GM19238 (cell line): ENCODE measurements at regions not wholly inside any gene's neighbourhood (a gene's known extent, or its start where the extent isn't known, plus 50 kb on each side); places are given as distances from the start of the nearest gene placed in this dataset.

Source experiments
- DNase-seq: peaks from one replicate; pipeline ENCODE4 v3.0.0; 2011; ENCODE audit warnings: low spot score; ENCODE audit not compliant: insufficient read length

DNA sequence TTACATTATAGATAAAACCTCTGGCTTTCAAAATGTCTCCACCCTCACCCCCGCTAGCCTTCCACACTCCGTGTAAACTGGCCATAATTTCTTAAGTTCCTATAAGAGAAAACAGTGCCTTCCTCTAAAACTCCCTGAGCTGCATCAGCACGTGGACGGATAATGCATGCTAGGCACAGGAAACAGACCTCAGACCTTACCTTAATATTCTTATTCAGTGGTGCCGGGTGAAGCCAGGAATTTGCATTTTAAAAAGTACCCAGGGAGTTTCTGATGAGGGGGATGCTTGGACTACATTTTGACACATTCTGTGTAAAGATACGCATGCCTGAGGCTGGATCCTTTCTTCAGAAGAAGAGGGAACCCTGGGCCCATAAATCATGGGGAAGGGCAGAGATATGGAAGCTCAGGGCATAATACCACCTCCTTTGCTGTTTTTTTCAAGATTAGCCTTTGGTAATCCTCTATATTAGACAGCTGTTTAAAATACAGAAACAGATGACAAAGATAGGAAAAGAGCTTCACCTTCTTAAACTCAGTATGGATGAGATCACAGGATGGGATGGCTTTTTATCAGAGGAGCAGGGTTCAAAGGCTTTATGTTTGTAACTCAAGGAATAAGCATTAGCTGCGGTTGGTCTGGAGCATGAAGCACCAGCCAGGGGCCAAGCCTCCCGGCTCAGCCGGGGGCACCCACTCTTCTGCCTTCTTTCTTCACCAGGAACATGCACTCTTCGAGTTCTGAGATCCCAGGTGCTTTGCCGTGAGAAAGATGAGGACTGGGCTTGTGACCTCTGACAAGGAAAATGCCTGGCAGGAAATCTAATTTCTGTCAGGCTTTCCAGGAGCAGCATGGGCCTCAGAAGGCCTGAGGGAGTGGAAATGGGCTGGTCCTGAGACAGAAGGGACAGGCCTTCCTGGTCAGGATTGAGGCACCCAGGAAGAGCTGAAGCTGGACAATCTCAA, 218.1 kb upstream of the SOX4 start:
- DNase-seq = no peak

DNA sequence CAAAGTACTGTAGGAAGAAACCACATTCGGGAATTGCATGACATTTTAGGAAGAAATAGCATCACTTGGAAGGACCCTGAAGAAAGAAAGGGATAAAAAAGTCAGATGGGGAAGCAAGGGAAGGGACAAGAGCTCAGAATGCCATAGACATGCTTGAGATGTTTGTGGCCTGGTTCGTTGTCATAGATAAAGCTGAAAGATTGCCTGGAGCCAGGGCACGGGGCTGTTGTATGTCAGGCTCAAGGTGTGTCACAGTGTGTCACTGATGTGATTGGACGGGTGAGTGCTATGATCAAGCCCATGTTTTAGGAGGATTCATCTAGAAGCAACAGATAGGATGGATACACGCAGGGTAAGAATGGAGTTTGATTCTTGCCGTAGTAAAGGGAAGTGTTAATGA, 216.2 kb upstream of the SOX4 start:
- DNase-seq = no peak

DNA sequence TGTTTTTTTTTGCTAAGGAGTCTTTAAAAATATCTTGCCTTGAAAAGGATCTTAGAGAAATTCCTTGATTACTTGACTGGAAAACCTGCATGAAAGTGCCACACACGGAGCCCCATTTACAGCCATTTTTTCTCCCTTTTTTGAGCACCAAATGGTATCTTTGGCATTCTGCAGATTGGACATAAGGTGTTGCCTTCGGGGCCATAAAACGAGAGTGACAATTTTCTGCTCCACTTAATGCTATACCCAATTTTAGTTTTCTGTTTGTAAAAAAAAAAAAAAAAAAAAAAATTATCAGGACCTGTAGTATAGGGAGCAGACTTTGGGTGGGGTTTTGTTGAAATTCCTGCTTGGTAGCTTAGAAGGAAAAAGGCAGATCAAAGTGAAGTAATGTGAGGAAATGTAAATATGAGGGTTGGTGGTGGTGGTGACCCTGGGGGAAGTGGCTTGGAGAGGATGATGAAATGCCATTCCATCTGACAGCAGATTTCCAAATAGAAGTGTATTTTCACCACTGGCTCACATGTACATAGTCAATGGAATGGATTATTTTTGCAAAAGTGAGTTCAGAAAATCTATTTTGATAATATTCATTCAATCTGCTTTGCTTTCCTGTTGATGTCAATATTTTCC, 212.1 kb upstream of the SOX4 start:
- no peak for DNase-seq

DNA sequence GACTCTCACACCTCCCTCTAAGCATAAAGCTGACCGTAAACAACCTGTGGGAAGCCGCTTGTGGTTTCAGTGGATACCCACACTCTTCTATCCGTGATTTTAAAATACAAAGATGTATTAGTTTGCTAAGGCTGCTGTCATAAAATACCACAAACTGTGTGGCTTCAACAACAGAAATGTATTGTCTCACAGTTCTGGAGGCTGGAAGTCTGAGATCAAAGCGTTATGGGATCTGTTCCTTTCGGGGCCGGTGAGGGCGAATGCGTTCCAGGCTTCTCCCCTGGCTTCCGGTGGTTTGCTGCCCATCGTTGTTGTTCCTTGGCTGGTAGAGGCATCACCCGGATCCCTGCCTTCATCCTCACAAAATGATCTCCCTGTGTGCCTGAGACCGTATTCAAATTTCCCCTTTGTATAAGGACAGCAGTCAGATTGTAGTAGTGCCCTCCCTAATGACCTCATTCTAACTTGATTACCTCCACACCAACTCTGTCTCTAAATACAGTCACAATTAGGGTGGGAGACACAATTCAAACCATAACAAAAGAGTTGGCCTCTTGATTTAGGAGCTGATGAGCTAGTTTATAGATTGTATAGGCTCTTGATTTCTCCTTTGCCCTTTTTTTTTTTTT, 210.6 kb upstream of the SOX4 start:
- DNase-seq = no peak

DNA sequence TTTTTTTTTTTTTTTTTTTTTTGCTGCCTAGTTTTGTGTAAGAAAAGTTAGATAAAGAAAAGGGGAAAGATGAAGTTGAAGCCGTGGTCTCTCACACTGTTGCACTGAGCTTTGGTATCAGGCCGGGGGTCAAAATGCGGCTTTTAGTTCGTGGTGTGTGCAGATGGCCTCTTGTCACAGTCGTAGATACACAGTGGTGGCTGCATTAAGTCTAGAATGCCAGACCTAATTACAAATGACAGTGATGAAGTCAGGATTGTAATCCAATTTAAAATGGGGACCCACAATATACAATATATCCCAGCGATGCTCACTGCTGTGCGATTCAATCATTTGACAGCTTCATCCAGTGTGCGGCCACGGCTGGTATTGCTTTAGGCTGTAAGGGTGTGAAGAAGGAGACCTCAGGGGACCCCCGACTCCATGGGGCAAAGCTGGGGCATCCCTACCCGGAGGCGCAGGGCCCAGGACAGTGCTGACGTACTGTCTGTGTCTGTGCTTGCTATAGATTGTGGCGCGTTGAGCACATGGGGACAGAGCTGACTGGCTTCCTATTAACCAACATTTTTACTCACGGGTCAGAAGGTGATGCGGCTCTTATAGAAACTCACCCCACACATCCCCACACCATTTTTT, 210.0 kb upstream of the SOX4 start:
- no peak for DNase-seq

DNA sequence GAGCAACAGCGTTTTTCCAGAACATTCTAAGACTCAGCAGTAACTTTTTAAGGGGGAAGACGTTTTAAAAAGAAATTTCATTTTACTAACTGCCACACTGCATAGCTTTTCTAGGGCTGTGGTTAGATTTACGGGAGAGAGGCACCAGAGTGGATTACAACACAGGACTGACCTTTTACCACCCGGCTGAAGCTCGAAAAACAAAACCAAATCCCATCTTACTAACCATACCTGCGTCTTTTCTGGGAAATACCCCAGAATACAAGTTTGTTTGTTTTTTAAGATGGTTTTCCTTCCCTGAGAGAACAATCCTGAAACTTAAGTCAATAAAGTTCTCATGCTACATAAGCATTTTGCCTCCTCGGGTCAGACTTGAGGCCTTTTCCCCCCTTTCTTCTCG, 209.3 kb upstream of the SOX4 start:
- no peak for DNase-seq

DNA sequence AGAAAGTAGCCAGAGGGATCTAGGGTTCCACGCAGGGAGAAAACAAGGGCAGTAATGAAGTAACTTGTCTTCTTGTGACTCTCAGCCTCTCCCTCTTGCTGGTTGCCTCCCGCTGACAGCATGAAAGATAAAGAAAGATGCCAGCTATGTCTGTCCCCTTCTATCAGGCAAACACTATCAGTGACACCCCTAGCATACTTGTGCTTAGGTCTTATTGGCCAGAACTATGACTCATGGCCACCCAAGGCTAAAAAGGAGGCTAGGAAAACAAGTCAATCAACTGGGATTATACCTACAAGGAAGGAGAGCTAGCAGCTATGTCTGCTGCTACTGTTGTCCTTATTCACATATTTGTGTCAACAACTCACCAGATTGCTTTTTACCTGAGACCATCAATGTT, 206.8 kb upstream of the SOX4 start:
- DNase-seq = no peak

DNA sequence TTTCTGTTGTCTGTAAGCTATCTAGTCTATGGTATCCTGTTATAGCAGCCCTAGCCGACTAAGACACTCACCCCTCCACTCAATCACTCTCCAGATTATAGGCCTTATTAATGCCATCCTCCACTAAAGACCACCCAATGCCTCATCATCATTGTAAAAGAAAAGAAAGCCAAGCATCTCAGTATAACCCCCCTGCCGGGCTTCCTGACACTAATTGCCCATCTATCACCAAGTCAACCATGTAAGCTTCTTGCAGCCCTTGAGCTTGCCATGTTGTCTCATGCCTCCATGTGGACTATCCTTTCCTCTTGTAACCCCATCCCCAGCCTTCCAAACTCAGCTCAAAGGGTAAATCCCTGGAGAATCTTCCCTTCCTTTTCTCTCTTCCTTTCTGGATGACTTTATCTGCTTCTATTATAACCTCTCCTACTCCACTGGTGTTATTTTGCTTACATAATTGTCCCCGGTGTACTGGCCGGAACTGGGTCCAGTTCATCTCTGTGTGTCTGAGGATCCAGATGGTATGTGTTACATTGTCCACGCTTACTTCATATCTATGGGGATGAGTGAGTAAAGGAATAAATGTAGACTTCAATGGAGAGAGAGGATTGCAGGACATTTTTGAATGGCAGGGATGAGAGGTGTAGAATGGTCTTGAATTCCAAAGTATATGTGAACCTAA, 202.9 kb upstream of the SOX4 start:
- DNase-seq = no peak

DNA sequence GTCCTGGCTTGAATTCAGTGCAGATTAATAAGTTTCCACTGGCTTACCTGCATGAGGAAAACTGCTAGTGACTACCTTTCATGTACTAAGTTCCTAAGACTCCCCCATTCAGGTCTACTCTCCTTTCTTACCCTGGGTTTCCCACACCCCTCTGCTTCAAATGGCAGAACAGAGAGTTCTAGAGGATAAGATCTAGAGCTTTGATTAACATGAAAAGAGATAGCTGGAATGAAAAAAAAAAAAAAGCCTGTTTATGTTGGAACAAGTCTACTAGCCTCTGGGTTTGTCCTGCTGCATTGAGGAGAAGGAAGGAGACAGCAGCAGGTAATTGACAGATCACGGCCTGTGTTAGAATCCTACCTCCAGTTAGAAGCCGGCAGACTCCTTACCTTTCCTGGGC, 201.4 kb upstream of the SOX4 start:
- DNase-seq = no peak

DNA sequence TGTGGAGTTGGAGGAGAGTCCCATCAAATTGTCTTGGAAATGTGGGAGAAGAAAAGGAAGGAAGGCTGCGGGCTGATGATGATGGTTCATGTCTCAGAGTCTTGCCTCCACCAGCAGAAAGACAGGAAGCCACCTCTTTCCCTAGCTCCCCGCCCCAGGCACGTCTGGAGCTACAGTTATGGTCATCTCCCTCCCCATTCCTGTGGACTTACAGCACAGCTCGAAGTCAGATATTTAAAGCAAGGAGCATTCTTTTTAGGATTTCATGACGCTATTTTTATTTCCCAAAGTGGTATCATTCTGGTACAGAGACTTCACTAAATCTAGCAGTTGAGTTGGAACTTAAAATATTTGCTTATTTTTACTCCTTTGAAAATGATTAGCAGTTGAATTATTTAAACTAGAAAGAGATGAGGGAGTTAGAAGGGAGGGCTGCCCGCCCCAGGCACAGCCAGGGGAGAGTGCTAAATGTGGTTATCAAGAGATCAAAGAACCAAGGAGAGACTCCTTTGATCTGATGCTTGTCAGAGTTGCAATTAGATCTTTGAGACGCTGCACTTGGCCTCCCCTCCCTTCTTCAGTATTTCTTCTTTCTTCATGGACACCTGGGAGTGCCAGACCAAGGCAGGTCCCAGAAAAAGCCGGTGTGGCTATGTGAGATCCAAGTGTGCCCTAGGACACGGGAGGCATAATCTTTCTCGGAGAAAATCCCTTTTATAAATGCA, 199.9 kb upstream of the SOX4 start:
- DNase-seq = no peak

DNA sequence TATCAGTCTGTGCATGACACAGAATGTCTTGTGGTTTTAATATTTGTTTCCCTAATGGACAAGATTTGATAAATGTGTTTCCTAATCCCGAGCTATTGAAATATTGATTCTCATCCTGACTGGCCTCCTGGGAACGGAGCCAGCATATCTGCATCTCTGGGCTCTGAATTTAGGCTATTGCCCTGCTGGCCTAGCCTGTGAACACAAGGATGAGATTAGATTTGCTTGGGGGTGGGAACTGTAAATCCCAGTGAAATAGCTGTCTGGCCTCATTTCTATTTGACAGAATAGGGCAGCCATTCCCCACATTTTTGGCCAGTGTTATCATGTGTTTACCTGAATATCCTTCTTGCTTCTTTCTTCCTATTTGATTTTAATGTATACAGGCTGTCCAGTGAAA, 198.4 kb upstream of the SOX4 start:
- DNase-seq = no peak

DNA sequence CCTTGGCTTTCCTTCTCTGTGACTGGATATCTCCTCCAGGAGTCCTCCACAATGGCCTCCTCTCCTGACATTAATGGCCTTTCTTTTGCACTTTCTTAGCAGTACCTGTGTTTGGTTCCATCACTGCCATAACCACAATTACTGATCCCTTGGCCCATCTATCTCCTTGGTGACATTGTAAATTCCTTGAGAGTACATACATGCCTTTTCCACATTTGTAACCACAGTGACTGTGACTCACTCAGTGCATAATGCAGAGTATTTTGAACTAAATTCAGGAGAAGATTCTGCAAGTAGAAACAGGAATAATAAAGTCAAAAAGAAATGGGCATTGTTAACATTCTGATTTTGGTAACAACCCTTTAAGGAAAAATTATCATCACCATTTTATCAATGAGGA, 197.2 kb upstream of the SOX4 start:
- no peak for DNase-seq

DNA sequence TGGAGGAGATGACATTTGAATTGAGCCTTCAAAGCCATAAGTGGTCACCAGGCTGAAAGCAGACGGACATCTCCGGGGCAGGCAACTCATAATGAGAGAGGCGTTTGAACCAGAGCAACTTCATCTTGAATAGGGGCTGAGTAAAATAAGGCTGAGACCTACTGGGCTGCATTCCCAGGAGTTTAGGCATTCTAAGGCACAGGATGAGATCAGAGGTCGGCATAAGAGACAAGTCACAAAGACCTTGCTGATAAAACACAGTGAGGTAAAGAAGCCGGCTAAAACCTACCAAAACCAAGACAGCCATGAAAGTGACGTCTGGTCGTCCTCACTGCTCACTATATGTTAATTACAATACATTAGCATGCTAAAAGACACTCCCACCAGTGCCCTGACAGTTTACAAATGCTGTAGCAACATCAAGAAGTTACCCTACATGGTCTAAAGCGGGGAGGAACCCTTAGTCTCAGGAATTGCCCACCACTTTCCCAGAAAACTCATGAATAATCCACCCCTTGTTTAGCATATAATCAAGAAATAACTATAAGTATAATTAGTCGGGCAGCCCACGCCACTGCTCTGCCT, 194.7 kb upstream of the SOX4 start:
- DNase-seq = no peak

DNA sequence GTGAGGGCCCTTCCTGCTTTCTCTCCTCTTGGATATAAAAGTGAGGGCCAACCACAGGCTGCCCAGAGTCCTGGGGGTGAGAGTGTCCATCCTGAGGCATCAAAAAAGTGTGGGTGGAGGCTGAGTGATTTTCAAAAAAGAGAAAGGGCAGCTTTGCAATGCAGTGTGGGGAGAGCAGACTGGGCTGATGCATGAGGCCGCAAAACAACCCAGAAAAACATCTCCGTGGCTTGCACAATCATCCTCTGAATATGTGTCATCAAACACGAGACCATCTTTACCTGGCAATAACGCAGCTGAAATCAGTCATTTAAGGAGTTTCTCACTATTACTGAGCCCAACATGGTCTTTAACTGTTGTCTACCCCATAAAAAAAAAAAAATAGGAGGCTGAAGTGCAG, 191.2 kb upstream of the SOX4 start:
- DNase-seq = no peak

DNA sequence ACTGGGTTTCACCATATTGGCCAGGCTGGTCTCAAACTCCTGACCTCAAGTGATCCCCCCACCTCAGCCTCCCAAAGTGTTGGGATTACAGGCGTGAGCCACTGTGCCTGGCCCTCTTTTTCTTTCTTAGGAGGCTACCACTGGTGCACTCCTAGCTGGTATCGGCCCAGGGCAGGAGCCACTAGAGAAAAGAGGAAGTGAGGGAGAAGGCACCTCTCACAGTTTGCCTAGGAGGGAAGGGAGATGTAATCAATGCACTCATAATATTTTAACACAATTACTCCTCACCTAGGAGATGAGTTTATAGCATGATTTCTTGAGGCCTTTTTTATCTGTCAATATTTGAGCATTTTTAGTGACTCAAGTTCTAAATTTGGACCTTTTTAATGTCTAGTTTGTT, 189.0 kb upstream of the SOX4 start:
- DNase-seq = peak; percentile 7

DNA sequence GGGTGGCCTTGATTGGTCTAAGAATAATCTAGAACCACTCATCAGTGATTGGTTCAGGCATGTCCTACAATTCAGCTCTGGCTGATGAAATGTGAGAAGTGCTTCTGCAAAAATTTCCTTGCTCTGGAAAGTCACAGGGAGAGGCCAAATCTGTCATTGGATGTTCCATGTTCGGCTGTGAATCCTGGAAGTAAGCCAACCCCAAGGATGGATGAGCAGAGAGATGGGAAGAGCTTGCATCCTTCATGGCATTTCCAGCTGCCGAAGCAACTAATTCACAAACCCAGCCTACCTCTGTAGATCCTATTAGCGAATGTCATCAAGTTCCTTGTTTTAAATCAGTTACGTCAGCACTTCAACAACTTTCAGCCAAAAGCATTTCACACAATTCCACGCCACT, 187.2 kb upstream of the SOX4 start:
- DNase-seq = no peak

DNA sequence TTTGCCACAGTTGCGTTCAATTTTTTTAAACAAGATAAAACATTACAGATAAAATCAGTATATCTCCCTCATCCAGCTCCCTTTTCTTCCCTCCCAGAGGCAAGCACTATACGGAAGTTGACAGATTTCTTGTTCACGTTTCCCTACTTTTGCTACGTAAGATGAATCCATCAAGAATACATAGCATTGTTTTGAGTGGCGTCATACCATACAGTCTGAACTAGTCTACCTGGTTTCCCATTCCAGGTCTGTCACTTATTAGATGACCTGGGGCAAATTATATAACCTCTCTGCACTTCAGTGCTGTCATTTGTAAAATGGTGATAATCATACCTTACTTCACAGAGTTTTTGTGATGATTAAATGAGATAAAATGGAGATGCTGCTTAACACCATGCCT, 184.3 kb upstream of the SOX4 start:
- no peak for DNase-seq

DNA sequence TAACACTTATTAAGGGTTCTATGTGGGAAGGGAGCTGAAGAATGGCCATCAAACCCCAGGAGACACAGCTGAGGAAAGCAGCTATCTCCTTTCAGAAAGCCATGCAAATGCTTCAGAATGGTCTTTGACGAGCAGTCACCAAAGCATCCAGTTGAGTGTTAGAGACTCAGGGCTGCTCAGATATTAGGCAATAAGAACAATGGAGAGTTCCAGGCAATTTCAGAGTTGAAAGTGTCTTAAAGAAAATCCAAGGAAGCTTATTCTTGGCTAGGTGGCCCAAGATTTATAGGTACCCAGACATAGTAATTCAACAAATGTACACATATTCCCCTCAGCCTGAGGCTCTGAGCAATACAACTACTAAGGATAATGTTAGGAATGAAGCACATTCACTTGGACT, 180.1 kb upstream of the SOX4 start:
- no peak for DNase-seq

DNA sequence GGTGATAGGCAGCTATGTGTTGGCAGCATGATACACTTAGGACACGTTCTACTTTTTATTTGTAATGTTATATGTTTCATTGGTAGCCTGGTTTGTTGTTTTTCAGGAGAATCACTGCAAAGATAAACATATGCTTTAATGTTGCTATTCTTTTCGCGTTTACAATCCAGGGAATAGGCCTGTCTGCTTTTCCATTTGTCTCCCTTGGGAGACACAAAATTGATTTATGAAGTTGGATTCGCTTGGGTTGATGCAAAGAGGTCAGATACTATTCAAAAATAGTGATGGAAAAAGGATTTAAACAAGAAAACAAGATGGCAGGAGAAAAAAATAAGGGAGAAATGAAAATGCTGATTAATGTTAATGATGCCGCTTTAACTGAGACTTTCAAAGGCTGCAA, 179.5 kb upstream of the SOX4 start:
- no peak for DNase-seq

DNA sequence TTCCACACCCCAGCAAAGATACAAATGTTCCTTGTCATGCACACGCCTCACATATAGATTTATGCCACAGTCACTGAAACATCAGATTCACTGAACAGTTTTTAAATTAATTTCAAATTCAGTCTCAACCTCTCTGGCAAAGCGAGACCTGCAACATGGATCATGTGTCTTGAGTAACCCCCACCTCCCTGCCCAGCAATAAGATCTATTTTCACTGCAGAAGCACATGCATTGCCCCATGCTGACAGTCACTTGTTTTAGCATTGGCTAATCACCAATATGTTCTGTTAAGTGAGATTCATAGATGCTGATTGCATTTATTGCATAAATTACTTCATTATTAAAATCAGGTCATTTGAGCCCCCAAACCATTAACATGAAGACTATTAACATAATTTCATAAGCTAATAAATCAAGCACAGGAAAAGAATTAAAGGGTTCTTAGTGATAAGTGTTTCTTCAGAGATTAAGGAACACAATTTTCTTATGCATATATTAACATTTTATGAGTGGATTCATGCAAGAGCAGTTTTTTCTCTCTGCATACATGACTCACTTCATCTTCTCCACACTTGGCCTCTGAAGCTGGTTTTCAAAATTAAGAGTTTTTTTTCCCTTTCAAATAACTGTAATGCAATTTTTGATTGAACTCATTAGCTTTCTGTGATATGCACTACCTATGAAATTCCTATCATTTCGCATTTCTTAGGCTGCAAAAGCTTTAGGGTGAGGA, 173.2 kb upstream of the SOX4 start:
- DNase-seq = no peak
